SU-DHL-6 (cell line): ENCODE measurements at regions not wholly inside any gene's neighbourhood (a gene's known extent, or its start where the extent isn't known, plus 50 kb on each side); places are given as distances from the start of the nearest gene placed in this dataset.

ENCODE experiments used
- CTCF ChIP-seq: fragments of 200-600 bp; sonication (generic); IDR thresholded peaks from one replicate; pipeline ENCODE4 v1.5.1; 2017; ENCODE audit warnings: antibody characterized with exemption, mild to moderate bottlenecking, low read length, moderate library complexity; ENCODE audit not compliant: insufficient read depth, poor library complexity, severe bottlenecking
- EZH2phosphoT487 ChIP-seq: fragments of 200-600 bp; sonication (generic), shearing (Covaris generic); conservative IDR thresholded peaks from 2 replicates; pipeline ENCODE4 v1.6.1; 2018; ENCODE audit warnings: mild to moderate bottlenecking, antibody characterized with exemption, low read length, moderate library complexity, mixed read lengths

DNA sequence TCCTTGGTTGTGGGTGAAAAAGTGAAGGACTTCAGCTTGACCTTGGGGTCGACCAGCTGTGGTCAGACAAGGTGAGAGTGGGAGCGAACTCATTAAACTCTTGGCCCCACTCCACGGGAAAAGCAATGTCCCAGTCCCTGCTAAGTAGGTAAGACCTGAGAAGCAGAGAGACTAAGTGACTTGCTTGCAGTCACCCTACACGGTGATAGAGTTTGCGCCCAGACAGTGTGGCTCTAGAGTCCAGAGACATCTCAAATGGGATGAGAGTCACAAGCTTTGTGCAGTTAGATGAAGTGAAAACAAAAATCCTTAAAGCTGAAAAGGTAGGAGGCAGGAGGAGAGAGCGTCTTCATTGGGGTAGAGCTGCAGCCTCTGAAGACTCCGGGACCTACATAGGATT lies 55.9 kb upstream of the ZNF236 start:
- TF ChIP-seq CTCF (no peak), EZH2phosphoT487 (no peak)
